NCI-H1436 treated with DMSO at 0.1 percent for 48 hours (cell line): ENCODE measurements at regions not wholly inside any gene's neighbourhood (a gene's known extent, or its start where the extent isn't known, plus 50 kb on each side); places are given as distances from the start of the nearest gene placed in this dataset.

Source experiments
- DNase-seq: peaks from one replicate; lab custom pipeline; 2025; lab: John Stamatoyannopoulos, UW

DNA sequence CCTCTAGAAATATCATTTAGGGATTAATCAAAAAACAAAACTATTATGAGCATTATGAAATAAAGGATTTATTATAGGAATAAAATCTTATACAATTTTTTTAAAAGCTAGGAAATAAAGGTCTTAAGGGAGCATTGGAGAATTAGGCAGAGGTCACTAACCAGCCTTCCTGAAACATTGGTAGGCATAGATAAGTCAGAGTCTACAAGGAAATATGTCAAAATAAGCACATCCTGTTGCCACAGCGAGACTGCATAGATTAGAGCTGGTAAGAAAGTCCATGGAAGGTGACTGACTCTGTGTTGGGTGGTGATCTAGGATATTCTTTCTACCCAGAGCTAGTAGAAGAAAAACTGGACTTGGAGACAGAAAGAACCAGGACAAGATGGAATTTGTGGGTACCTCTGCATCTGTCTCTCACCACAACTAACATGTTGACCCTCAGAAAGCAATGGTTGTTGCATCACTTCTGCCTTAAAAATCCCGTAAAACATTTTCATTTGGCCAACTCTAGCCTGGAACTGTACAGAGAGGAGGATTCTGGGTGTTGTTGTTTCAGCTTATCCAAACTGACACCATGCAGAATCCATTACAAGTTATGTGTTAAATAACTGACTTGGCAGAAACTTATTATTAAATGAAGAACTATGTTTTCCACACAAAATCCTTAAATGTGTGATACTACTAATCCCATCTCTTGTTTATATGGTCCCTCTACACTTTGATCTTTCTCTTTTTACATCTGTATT lies 77.1 kb downstream of the FBXO5 start:
- DNase-seq: no peak

GRCh38 chr6:152909241-152909640 lies 73.6 kb downstream of the FBXO5 start:
- DNase-seq: no peak

GRCh38 chr6:152916035-152916434 lies 66.8 kb downstream of the FBXO5 start:
- DNase-seq: no peak

- DNase-seq: no peak
Observed at GRCh38 chr6:152918991-152919390, 63.9 kb downstream of the FBXO5 start.

DNA sequence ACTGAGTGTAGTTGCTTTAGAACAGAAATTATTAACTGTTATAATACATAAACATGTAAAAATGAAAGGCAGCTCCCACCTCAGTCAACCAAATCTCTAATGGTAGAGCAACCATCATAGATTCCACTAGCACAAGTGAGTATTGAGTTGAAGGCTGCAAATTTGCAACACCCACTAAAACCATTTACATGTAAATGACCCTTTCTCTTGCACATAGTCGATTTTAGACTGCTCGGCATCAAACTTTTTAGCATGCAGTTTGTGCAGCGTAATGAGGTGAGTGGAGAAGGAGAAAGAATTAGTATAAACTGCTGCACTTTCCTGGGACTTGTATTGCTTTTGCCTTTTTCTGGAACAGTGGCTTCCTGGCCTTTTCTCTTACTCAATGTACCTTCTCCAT lies 62.8 kb downstream of the FBXO5 start:
- DNase-seq: no peak
